ENCODE measurements at regions not wholly inside any gene's neighbourhood (a gene's known extent, or its start where the extent isn't known, plus 50 kb on each side); places are given as distances from the start of the nearest gene placed in this dataset.
"Not testable (repeated sequence)": the region's sequence is repeated elsewhere in the genome, so short reads cannot be mapped to it uniquely, and the experiment has no call there.

GRCh38 chr3:87792534-87793336, 266.1 kb downstream of the CGGBP1 start, which contains the start of gene HTR1F:
TSS of gene HTR1F (plus strand) at chr3:87792706.
- Histone ChIP-seq H3K4me3 (ENCODE audit: low read depth, low read length) (peak within 1 kb of the TSS; percentile 16), H3K9me3 (no peaks in the 10 kb centered on the region), H3K36me3 (ENCODE audit: control insufficient read depth, insufficient read depth, low read length) (no peaks in the 10 kb centered on the region), H3K4me1 (no peaks in the 10 kb centered on the region), H3K27me3 (replicated peaks; ENCODE audit: control insufficient read depth, insufficient read depth, low read length) (no peaks in the 10 kb centered on the region)
- TF ChIP-seq, protein P1, sequence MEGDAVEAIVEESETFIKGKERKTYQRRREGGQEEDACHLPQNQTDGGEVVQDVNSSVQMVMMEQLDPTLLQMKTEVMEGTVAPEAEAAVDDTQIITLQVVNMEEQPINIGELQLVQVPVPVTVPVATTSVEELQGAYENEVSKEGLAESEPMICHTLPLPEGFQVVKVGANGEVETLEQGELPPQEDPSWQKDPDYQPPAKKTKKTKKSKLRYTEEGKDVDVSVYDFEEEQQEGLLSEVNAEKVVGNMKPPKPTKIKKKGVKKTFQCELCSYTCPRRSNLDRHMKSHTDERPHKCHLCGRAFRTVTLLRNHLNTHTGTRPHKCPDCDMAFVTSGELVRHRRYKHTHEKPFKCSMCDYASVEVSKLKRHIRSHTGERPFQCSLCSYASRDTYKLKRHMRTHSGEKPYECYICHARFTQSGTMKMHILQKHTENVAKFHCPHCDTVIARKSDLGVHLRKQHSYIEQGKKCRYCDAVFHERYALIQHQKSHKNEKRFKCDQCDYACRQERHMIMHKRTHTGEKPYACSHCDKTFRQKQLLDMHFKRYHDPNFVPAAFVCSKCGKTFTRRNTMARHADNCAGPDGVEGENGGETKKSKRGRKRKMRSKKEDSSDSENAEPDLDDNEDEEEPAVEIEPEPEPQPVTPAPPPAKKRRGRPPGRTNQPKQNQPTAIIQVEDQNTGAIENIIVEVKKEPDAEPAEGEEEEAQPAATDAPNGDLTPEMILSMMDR (IDR thresholded peaks at IDR 0.05; ENCODE audit: insufficient read depth in 1 of 2, low read depth in 1 of 2, low read length in 1 of 2, severe bottlenecking in 1 of 2, unreplicated experiment in 1 of 2): peak in 1 of 2 experiments; percentile 12
- Mint-ChIP-seq H3K4me3 (ENCODE audit: unreplicated experiment) (peak within 1 kb of the TSS; percentile 76), H3K9me3 (ENCODE audit: unreplicated experiment) (no peaks in the 10 kb centered on the region), H3K4me1 (ENCODE audit: low read depth, unreplicated experiment) (peaks cover 7% of the 10 kb centered on the region), H3K27me3 (ENCODE audit: insufficient read depth, unreplicated experiment) (peaks cover 21% of the 10 kb centered on the region), H3K36me3 (ENCODE audit: insufficient read depth, unreplicated experiment) (no peaks in the 10 kb centered on the region), H3K27ac (ENCODE audit: unreplicated experiment) (no peak within 1 kb of the TSS)
- BruUV-seq (replicated peaks): no TSS peak
- CTCF ChIA-PET: no interaction called here
- POLR2A ChIA-PET: no interaction called here
- intact Hi-C loops (cut with micrococcal nuclease; ENCODE audit: unreplicated experiment): no loop called here
- DNase-seq: peak; percentile 23 to 37

DNA sequence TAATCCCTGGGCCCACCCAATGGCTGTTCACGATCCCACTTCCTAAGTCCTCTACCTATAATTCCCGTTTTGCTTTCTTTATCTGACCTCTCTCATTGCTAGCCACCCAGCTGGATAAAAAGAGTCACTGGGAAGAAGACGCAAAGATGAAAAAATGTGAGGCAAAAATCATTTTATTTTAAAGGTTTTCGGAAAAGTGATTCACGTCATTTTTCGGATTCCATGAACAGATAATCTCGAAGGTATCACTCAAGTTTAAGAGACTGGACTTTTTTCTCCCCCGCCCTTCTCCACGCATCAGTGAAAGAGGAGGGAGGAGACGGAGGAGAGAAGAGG, 266.6 kb downstream of the CGGBP1 start:
- H3K9me3 Mint-ChIP-seq (ENCODE audit: unreplicated experiment): no peaks in the 10 kb centered on the region
- DNase-seq: no peak
- ChIA-PET CTCF (no interaction called here), POLR2A (no interaction called here)
- Histone ChIP-seq H3K4me1 (no peaks in the 10 kb centered on the region), H3K27me3 (replicated peaks; ENCODE audit: control insufficient read depth, insufficient read depth, low read length) (no peaks in the 10 kb centered on the region), H3K9me3 (no peaks in the 10 kb centered on the region), H3K4me3 (ENCODE audit: low read depth, low read length) (no peak overlapping the region), H3K36me3 (ENCODE audit: control insufficient read depth, insufficient read depth, low read length) (no peaks in the 10 kb centered on the region)
- peaks cover 7% of the 10 kb centered on the region for H3K4me1 Mint-ChIP-seq (ENCODE audit: low read depth, unreplicated experiment)
- H3K36me3 Mint-ChIP-seq (ENCODE audit: insufficient read depth, unreplicated experiment): no peaks in the 10 kb centered on the region
- TF ChIP-seq, protein P1 (IDR thresholded peaks at IDR 0.05; ENCODE audit: insufficient read depth in 1 of 2, low read depth in 1 of 2, low read length in 1 of 2, severe bottlenecking in 1 of 2, unreplicated experiment in 1 of 2): no peak
- no peak overlapping the region for H3K27ac Mint-ChIP-seq (ENCODE audit: unreplicated experiment)
- H3K4me3 Mint-ChIP-seq (ENCODE audit: unreplicated experiment): peak overlapping the region; percentile 76
- intact Hi-C loops (cut with micrococcal nuclease; ENCODE audit: unreplicated experiment): no loop called here
- no TSS peak for BruUV-seq (replicated peaks)
- H3K27me3 Mint-ChIP-seq (ENCODE audit: insufficient read depth, unreplicated experiment): peaks cover 21% of the 10 kb centered on the region

GRCh38 chr3:87791248-87792027, 267.4 kb downstream of the CGGBP1 start:
- POLR2A ChIA-PET: no interaction called here
- Histone ChIP-seq H3K4me1 (no peaks in the 10 kb centered on the region), H3K36me3 (ENCODE audit: control insufficient read depth, insufficient read depth, low read length) (no peaks in the 10 kb centered on the region), H3K4me3 (ENCODE audit: low read depth, low read length) (no peak overlapping the region), H3K9me3 (no peaks in the 10 kb centered on the region), H3K27me3 (replicated peaks; ENCODE audit: control insufficient read depth, insufficient read depth, low read length) (no peaks in the 10 kb centered on the region)
- Mint-ChIP-seq H3K27ac (ENCODE audit: unreplicated experiment) (no peak overlapping the region), H3K4me3 (ENCODE audit: unreplicated experiment) (no peak overlapping the region), H3K9me3 (ENCODE audit: unreplicated experiment) (no peaks in the 10 kb centered on the region), H3K27me3 (ENCODE audit: insufficient read depth, unreplicated experiment) (peaks cover 21% of the 10 kb centered on the region), H3K36me3 (ENCODE audit: insufficient read depth, unreplicated experiment) (no peaks in the 10 kb centered on the region), H3K4me1 (ENCODE audit: low read depth, unreplicated experiment) (peaks cover 7% of the 10 kb centered on the region)
- DNase-seq: no peak
- intact Hi-C loops (cut with micrococcal nuclease; ENCODE audit: unreplicated experiment): no loop called here
- CTCF ChIA-PET: no interaction called here
- TF ChIP-seq, protein P1 (IDR thresholded peaks at IDR 0.05; ENCODE audit: insufficient read depth in 1 of 2, low read depth in 1 of 2, low read length in 1 of 2, severe bottlenecking in 1 of 2, unreplicated experiment in 1 of 2): no peak
- no TSS peak for BruUV-seq (replicated peaks)

DNA sequence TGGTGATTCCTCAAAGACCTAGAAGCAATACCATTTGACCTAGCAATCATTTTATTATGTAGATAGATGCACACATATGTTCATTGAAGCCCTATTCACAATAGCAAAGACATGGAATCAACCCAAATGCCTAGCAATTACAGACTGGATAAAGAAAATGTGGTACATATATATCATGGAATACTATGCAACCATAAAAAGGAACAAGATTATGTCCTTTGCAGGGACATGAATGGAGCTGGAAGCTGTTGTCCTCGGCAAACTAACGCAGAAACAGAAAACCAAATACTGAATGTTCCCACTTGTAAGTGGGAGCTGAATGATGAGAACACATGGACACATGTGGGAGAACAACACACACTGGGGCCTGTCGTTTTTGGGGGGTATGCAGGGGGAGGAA, 269.8 kb downstream of the CGGBP1 start:
- H3K4me1 Mint-ChIP-seq (ENCODE audit: low read depth, unreplicated experiment); H3K36me3 Mint-ChIP-seq (ENCODE audit: insufficient read depth, unreplicated experiment); intact Hi-C loops (cut with micrococcal nuclease; ENCODE audit: unreplicated experiment); CTCF ChIA-PET; BruUV-seq (replicated peaks); DNase-seq; H3K9me3 Mint-ChIP-seq (ENCODE audit: unreplicated experiment); H3K4me1 ChIP-seq; H3K27ac Mint-ChIP-seq (ENCODE audit: unreplicated experiment); H3K4me3 ChIP-seq (ENCODE audit: low read depth, low read length); H3K36me3 ChIP-seq (ENCODE audit: control insufficient read depth, insufficient read depth, low read length); H3K27me3 ChIP-seq (replicated peaks; ENCODE audit: control insufficient read depth, insufficient read depth, low read length); H3K9me3 ChIP-seq; POLR2A ChIA-PET; H3K4me3 Mint-ChIP-seq (ENCODE audit: unreplicated experiment): not testable (repeated sequence)
- H3K27me3 Mint-ChIP-seq (ENCODE audit: insufficient read depth, unreplicated experiment): peaks cover 14% of the 10 kb centered on the region

All from Caco-2 (cell line).